HG03060 (cell line): ENCODE measurements at regions not wholly inside any gene's neighbourhood (a gene's known extent, or its start where the extent isn't known, plus 50 kb on each side); places are given as distances from the start of the nearest gene placed in this dataset.
"Not testable (repeated sequence)": the region's sequence is repeated elsewhere in the genome, so short reads cannot be mapped to it uniquely, and the experiment has no call there.

Experiments
- ATAC-seq: cut with Tn5 transposase; IDR thresholded peaks from one replicate; pipeline ENCODE4 v1.9.1; 2021; ENCODE audit warnings: low read depth, moderate number of reproducible peaks; ENCODE audit not compliant: unreplicated experiment

GRCh38 chr5:33049842-33050241, 338.7 kb downstream of the NPR3 start:
- no peak for ATAC-seq

- ATAC-seq, result no peak
Observed at GRCh38 chr5:33059081-33059480, 348.0 kb downstream of the NPR3 start.

- no peak for ATAC-seq
Observed at GRCh38 chr5:33065131-33065530, 354.0 kb downstream of the NPR3 start.

- no peak for ATAC-seq
Observed at GRCh38 chr5:33067291-33067690, 356.2 kb downstream of the NPR3 start.

GRCh38 chr5:33068786-33069185, 357.7 kb downstream of the NPR3 start:
- no peak for ATAC-seq

GRCh38 chr5:33072296-33072695, 361.2 kb downstream of the NPR3 start:
- ATAC-seq, result no peak

- no peak for ATAC-seq
Observed at GRCh38 chr5:33072726-33073125, 361.6 kb downstream of the NPR3 start.

- ATAC-seq, result no peak
Observed at GRCh38 chr5:33073881-33074327, 362.8 kb downstream of the NPR3 start.

- no peak for ATAC-seq
Observed at GRCh38 chr5:33074548-33074947, 363.4 kb downstream of the NPR3 start.

- no peak for ATAC-seq
Observed at GRCh38 chr5:33075731-33076130, 364.6 kb downstream of the NPR3 start.

GRCh38 chr5:33079548-33079947, 361.2 kb upstream of the TARS1 start:
- ATAC-seq, result no peak

GRCh38 chr5:33080287-33080686, 360.5 kb upstream of the TARS1 start:
- no peak for ATAC-seq

GRCh38 chr5:33088176-33088575, 352.6 kb upstream of the TARS1 start:
- no peak for ATAC-seq

GRCh38 chr5:33091571-33092363, 349.0 kb upstream of the TARS1 start:
- ATAC-seq, result no peak

- no peak for ATAC-seq
Observed at GRCh38 chr5:33092719-33093118, 348.0 kb upstream of the TARS1 start.

GRCh38 chr5:33102551-33102950, 338.2 kb upstream of the TARS1 start:
- ATAC-seq, result no peak

GRCh38 chr5:33105521-33105941, 335.2 kb upstream of the TARS1 start:
- no peak for ATAC-seq

- ATAC-seq, result not testable (repeated sequence)
Observed at GRCh38 chr5:33110496-33110895, 330.3 kb upstream of the TARS1 start.

GRCh38 chr5:33114361-33114760, 326.4 kb upstream of the TARS1 start:
- no peak for ATAC-seq

GRCh38 chr5:33115467-33115866, 325.3 kb upstream of the TARS1 start:
- no peak for ATAC-seq

GRCh38 chr5:33118761-33119415, 321.9 kb upstream of the TARS1 start:
- ATAC-seq, result no peak

- ATAC-seq, result no peak
Observed at GRCh38 chr5:33120671-33121070, 320.1 kb upstream of the TARS1 start.
